ENCODE measurements at regions not wholly inside any gene's neighbourhood (a gene's known extent, or its start where the extent isn't known, plus 50 kb on each side); places are given as distances from the start of the nearest gene placed in this dataset.

GRCh38 chr5:38154615-38155204 is 103.6 kb upstream of the EGFLAM start:
- no peak overlapping the region for H3K27ac ChIP-seq
- H3K4me1 ChIP-seq = no peaks in the 10 kb centered on the region
- no peaks in the 10 kb centered on the region for H3K36me3 ChIP-seq
- no peaks in the 10 kb centered on the region for H3K27me3 ChIP-seq
- DNase-seq = no peak
- TF ChIP-seq EP300 (IDR thresholded peaks at IDR 0.05) (no peak), POLR2A (IDR thresholded peaks at IDR 0.05) (no peak), POLR2AphosphoS5 (IDR thresholded peaks at IDR 0.05) (no peak), CTCF (IDR thresholded peaks at IDR 0.05) (no peak)
- H3K4me3 ChIP-seq = no peak overlapping the region
- H3K9me3 ChIP-seq = no peaks in the 10 kb centered on the region
- 58 to 68% methylated on average over 1 of the region's 1 CpG for WGBS, 2 donors
- no peak for ATAC-seq (ENCODE audit: low FRiP score in 2 of 2)

GRCh38 chr5:38151878-38152277 is 106.5 kb upstream of the EGFLAM start:
- 70 to 71% methylated on average over 2 of the region's 2 CpGs for WGBS, 2 donors
- TF ChIP-seq POLR2A (IDR thresholded peaks at IDR 0.05) = no peak
- no peak for TF ChIP-seq EP300 (IDR thresholded peaks at IDR 0.05)
- no peak for TF ChIP-seq CTCF (IDR thresholded peaks at IDR 0.05)
- TF ChIP-seq POLR2AphosphoS5 (IDR thresholded peaks at IDR 0.05) = no peak

GRCh38 chr5:38149815-38150195 is 108.6 kb upstream of the EGFLAM start:
- H3K27ac ChIP-seq = no peak overlapping the region
- H3K4me3 ChIP-seq = no peak overlapping the region
- H3K27me3 ChIP-seq = no peaks in the 10 kb centered on the region
- DNase-seq (no peak), ATAC-seq (ENCODE audit: low FRiP score in 2 of 2) (no peak)
- H3K4me1 ChIP-seq = no peaks in the 10 kb centered on the region
- no peaks in the 10 kb centered on the region for H3K9me3 ChIP-seq
- no peaks in the 10 kb centered on the region for H3K36me3 ChIP-seq
- no peak for TF ChIP-seq POLR2A (IDR thresholded peaks at IDR 0.05)
- no peak for TF ChIP-seq EP300 (IDR thresholded peaks at IDR 0.05)
- no peak for TF ChIP-seq CTCF (IDR thresholded peaks at IDR 0.05)
- TF ChIP-seq POLR2AphosphoS5 (IDR thresholded peaks at IDR 0.05) = no peak

More at GRCh38 chr5:38151878-38152277, 106.5 kb upstream of the EGFLAM start:
- no peak overlapping the region for H3K27ac ChIP-seq
- H3K27me3 ChIP-seq = no peaks in the 10 kb centered on the region
- no peak overlapping the region for H3K4me3 ChIP-seq
- ATAC-seq (ENCODE audit: low FRiP score in 2 of 2) (no peak), DNase-seq (no peak)
- no peaks in the 10 kb centered on the region for H3K36me3 ChIP-seq
- no peaks in the 10 kb centered on the region for H3K9me3 ChIP-seq
- H3K4me1 ChIP-seq = no peaks in the 10 kb centered on the region

GRCh38 chr5:38148021-38148625 is 110.2 kb upstream of the EGFLAM start:
- Histone ChIP-seq H3K4me1 (no peaks in the 10 kb centered on the region), H3K36me3 (no peaks in the 10 kb centered on the region), H3K9me3 (no peaks in the 10 kb centered on the region), H3K4me3 (no peak overlapping the region), H3K27me3 (no peaks in the 10 kb centered on the region), H3K27ac (no peak overlapping the region)
- TF ChIP-seq POLR2A (IDR thresholded peaks at IDR 0.05) (no peak), POLR2AphosphoS5 (IDR thresholded peaks at IDR 0.05) (no peak), EP300 (IDR thresholded peaks at IDR 0.05) (no peak), CTCF (IDR thresholded peaks at IDR 0.05) (no peak)
- WGBS, 2 donors = 77 to 83% methylated on average over 10 of the region's 10 CpGs
- DNase-seq (no peak), ATAC-seq (ENCODE audit: low FRiP score in 2 of 2) (no peak)

- ATAC-seq (ENCODE audit: low FRiP score in 2 of 2) = no peak
- TF ChIP-seq CTCF (IDR thresholded peaks at IDR 0.05) = no peak
- no peak for TF ChIP-seq POLR2A (IDR thresholded peaks at IDR 0.05)
- no peak for TF ChIP-seq POLR2AphosphoS5 (IDR thresholded peaks at IDR 0.05)
- no peak for TF ChIP-seq EP300 (IDR thresholded peaks at IDR 0.05)
- no peaks in the 10 kb centered on the region for H3K4me1 ChIP-seq
- H3K27me3 ChIP-seq = no peaks in the 10 kb centered on the region
- no peak overlapping the region for H3K27ac ChIP-seq
- 77 to 83% methylated on average over 3 of the region's 3 CpGs for WGBS, 2 donors
- no peak overlapping the region for H3K4me3 ChIP-seq
- H3K9me3 ChIP-seq = no peaks in the 10 kb centered on the region
- H3K36me3 ChIP-seq = no peaks in the 10 kb centered on the region
- DNase-seq = no peak
Observed at GRCh38 chr5:38143384-38143783, 115.0 kb upstream of the EGFLAM start.
